IMR-90 (cell line): ENCODE measurements at regions not wholly inside any gene's neighbourhood (a gene's known extent, or its start where the extent isn't known, plus 50 kb on each side); places are given as distances from the start of the nearest gene placed in this dataset.

Experiments used
- ATAC-seq: fragments of 200-7000 bp; cut with Tn5 transposase; 2 replicates; pipeline ENCODE4 v1.9.1; 2020; ENCODE audit warnings: low read depth, mild to moderate bottlenecking, moderate library complexity
- BruUV-seq: library from RNA; stranded (reverse); fragments of 400-500 nt; replicated peaks from 2 replicates; lab custom pipeline; 2021; lab: Mats Ljungman, UMichigan
- CTCF ChIA-PET: fragments of 300-600 bp; formaldehyde crosslinking; extraction: SDS; loops from one replicate; lab custom pipeline; 2021; ENCODE audit warnings: antibody characterized with exemption; lab: Yijun Ruan, JAX
- POLR2A ChIA-PET: fragments of 300-600 bp; sonication (Branson Sonifier 250); formaldehyde crosslinking; loops from one replicate; lab custom pipeline; 2022; ENCODE audit warnings: antibody characterized with exemption; ENCODE audit not compliant: unreplicated experiment; lab: Charles Lee
- DNase-seq: peaks from one replicate; pipeline ENCODE4 v3.0.0; 2013
- H2AFZ ChIP-seq: replicated peaks from 2 replicates; pipeline ENCODE3; 2013; ENCODE audit warnings: low read length, mild to moderate bottlenecking; ENCODE audit not compliant: poor library complexity
- H2AK5ac ChIP-seq: 2 replicates; pipeline ENCODE4 v1.6.1; 2013; ENCODE audit warnings: low read depth, low read length, inconsistent platforms
- H2AK9ac ChIP-seq: replicated peaks from 2 replicates; pipeline ENCODE3; 2013; ENCODE audit warnings: mild to moderate bottlenecking, low read depth, low read length, moderate library complexity; ENCODE audit not compliant: poor library complexity
- H2BK120ac ChIP-seq: 2 replicates; pipeline ENCODE4 v1.6.1; 2013; ENCODE audit warnings: low read depth, low read length, inconsistent platforms
- H2BK15ac ChIP-seq: 3 replicates; pipeline ENCODE4 v1.6.1; 2013; ENCODE audit warnings: low read depth, low read length, inconsistent platforms
- H2BK20ac ChIP-seq: 2 replicates; pipeline ENCODE4 v1.6.1; 2013; ENCODE audit warnings: low read depth, mild to moderate bottlenecking, inconsistent platforms, low read length, moderate library complexity
- H2BK5ac ChIP-seq: 2 replicates; pipeline ENCODE4 v1.6.1; 2013; ENCODE audit warnings: mild to moderate bottlenecking, low read depth, low read length, inconsistent platforms; ENCODE audit not compliant: poor library complexity, severe bottlenecking
- H3K14ac ChIP-seq: replicated peaks from 2 replicates; pipeline ENCODE4 v1.6.1; 2013; ENCODE audit warnings: low read depth, low read length, inconsistent platforms
- H3K18ac ChIP-seq: 2 replicates; pipeline ENCODE4 v1.6.1; 2013; ENCODE audit warnings: low read depth, low read length, control low read depth
- H3K23ac ChIP-seq: 2 replicates; pipeline ENCODE4 v1.6.1; 2013; ENCODE audit warnings: low read depth, low read length, inconsistent platforms
- H3K27ac ChIP-seq: 2 replicates; pipeline ENCODE4 v1.5.1; 2013; ENCODE audit warnings: mild to moderate bottlenecking, control low read depth, low read length; ENCODE audit not compliant: insufficient read depth
- H3K27me3 ChIP-seq: 2 replicates; pipeline ENCODE4 v1.6.1; 2013; ENCODE audit warnings: low read length; ENCODE audit not compliant: control insufficient read depth, insufficient read depth
- H3K36me3 ChIP-seq: 2 replicates; pipeline ENCODE4 v1.6.1; 2013; ENCODE audit warnings: low read length, mixed read lengths; ENCODE audit not compliant: control insufficient read depth, insufficient read depth
- H3K4ac ChIP-seq: 2 replicates; pipeline ENCODE4 v1.6.1; 2013; ENCODE audit warnings: low read depth, low read length, inconsistent platforms
- H3K4me1 ChIP-seq: 2 replicates; pipeline ENCODE4 v1.6.1; 2013; ENCODE audit warnings: low read length, mixed read lengths; ENCODE audit not compliant: control insufficient read depth, insufficient read depth
- H3K4me2 ChIP-seq: 2 replicates; pipeline ENCODE4 v1.6.1; 2013; ENCODE audit warnings: low read depth, mild to moderate bottlenecking, control low read depth, low read length, moderate library complexity
- H3K4me3 ChIP-seq: 2 replicates; pipeline ENCODE4 v1.5.1; 2013; ENCODE audit warnings: low read depth, mild to moderate bottlenecking, control low read depth, low read length, moderate library complexity; ENCODE audit not compliant: insufficient read depth
- H3K56ac ChIP-seq: 2 replicates; pipeline ENCODE4 v1.6.1; 2013; ENCODE audit warnings: low read length, inconsistent platforms; ENCODE audit not compliant: insufficient read depth; ENCODE audit errors: extremely low read depth
- H3K79me1 ChIP-seq, 2 experiments: 2 replicates each; pipeline ENCODE4 v1.6.1; 2013; ENCODE audit warnings: low read length in 2 of 2, inconsistent platforms in 1 of 2, low read depth in 1 of 2
- H3K9ac ChIP-seq: 2 replicates; pipeline ENCODE4 v1.6.1; 2013; ENCODE audit warnings: low read depth, low read length, control low read depth
- H3K9me1 ChIP-seq: 2 replicates; pipeline ENCODE4 v1.6.1; 2013; ENCODE audit warnings: low read length, inconsistent platforms; ENCODE audit not compliant: insufficient read depth
- H3K9me3 ChIP-seq: 2 replicates; pipeline ENCODE4 v1.6.1; 2013; ENCODE audit warnings: low read length; ENCODE audit not compliant: control insufficient read depth, insufficient read depth
- H4K20me1 ChIP-seq: 2 replicates; pipeline ENCODE4 v1.6.1; 2013; ENCODE audit warnings: low read length, inconsistent platforms; ENCODE audit not compliant: insufficient read depth
- H4K5ac ChIP-seq: 2 replicates; pipeline ENCODE4 v1.6.1; 2013; ENCODE audit warnings: mild to moderate bottlenecking, low read depth, low read length, control low read depth
- H4K8ac ChIP-seq, 2 experiments: 2 replicates each; pipeline ENCODE4 v1.6.1; 2013; ENCODE audit warnings: low read depth in 2 of 2, low read length in 2 of 2, control low read depth in 1 of 2, inconsistent platforms in 1 of 2
- H4K91ac ChIP-seq: 2 replicates; pipeline ENCODE4 v1.6.1; 2013; ENCODE audit warnings: low read depth, low read length, inconsistent platforms; ENCODE audit not compliant: insufficient read depth
- MXI1 ChIP-seq: IDR thresholded peaks from 2 replicates; pipeline ENCODE4 v1.6.1; 2012; ENCODE audit warnings: low read depth, mild to moderate bottlenecking, low read length, moderate library complexity, borderline replicate concordance
- RFX5 ChIP-seq: IDR thresholded peaks from 2 replicates; pipeline ENCODE4 v1.8.0; 2012; ENCODE audit warnings: low read depth, mild to moderate bottlenecking, low read length, moderate library complexity
- WGBS, 2 experiments: methylation state at CpG; one replicate each; pipeline versions ENCODE4 v1.1.5 to v1.1.7; 2013; ENCODE audit warnings: missing lambda C conversion rate in 2 of 2; ENCODE audit not compliant: insufficient read length in 1 of 2; ENCODE audit errors: extremely low coverage in 2 of 2; 5-methylcytosine and 5-hydroxymethylcytosine counted together
- dilution Hi-C: fragments of 300-500 bp; cut with HindIII; formaldehyde crosslinking; loops from one replicate; pipeline ENCODE4 v1.14.3; 2018; ENCODE audit warnings: low sequenced_read_pairs; ENCODE audit not compliant: unreplicated experiment
- in situ Hi-C: fragments of 300-500 bp; cut with MboI; formaldehyde crosslinking; loops from 3 replicates; pipeline ENCODE4 v1.14.3; 2019; ENCODE audit warnings: low sequenced_read_pairs, inconsistent platforms, mixed read lengths
- intact Hi-C: fragments of 100-400 bp; cut with micrococcal nuclease; formaldehyde crosslinking; loops from 2 replicates; pipeline ENCODE4 v1.10.0; 2022

GRCh38 chr20:12824328-12825225, 184.2 kb upstream of the SPTLC3 start:
- no peak overlapping the region for H2BK20ac ChIP-seq
- dilution Hi-C loops (no loop called here), intact Hi-C loops (no loop called here), in situ Hi-C loops (no loop called here)
- no peaks in the 10 kb centered on the region for H4K20me1 ChIP-seq
- TF ChIP-seq MXI1 (no peak), RFX5 (no peak)
- H3K14ac ChIP-seq = no peak overlapping the region
- H2BK15ac ChIP-seq = no peak overlapping the region
- no peaks in the 10 kb centered on the region for H3K4me1 ChIP-seq
- no peak overlapping the region for H3K23ac ChIP-seq
- H3K4ac ChIP-seq = no peak overlapping the region
- no peak overlapping the region for H2AK5ac ChIP-seq
- H3K9me3 ChIP-seq = peaks cover 10% of the 10 kb centered on the region
- no peak overlapping the region for H4K8ac ChIP-seq
- no peak overlapping the region for H2AFZ ChIP-seq
- no peak overlapping the region for H3K18ac ChIP-seq
- WGBS, 2 experiments = no CpG with 5 or more reads among the region's 6 CpGs
- no peak overlapping the region for H3K4me3 ChIP-seq
- no peaks in the 10 kb centered on the region for H3K27me3 ChIP-seq
- no peak overlapping the region for H4K91ac ChIP-seq
- H3K79me1 ChIP-seq = no peaks in the 10 kb centered on the region
- CTCF ChIA-PET = no interaction called here
- BruUV-seq = no TSS peak
- no peaks in the 10 kb centered on the region for H3K36me3 ChIP-seq
- H2BK5ac ChIP-seq = no peak overlapping the region
- DNase-seq (no peak), ATAC-seq (no peak)
- H2BK120ac ChIP-seq = no peak overlapping the region
- POLR2A ChIA-PET = no interaction called here
- no peak overlapping the region for H3K27ac ChIP-seq
- no peak overlapping the region for H2AK9ac ChIP-seq
- H3K9me1 ChIP-seq = no peaks in the 10 kb centered on the region
- no peak overlapping the region for H3K56ac ChIP-seq
- no peak overlapping the region for H4K5ac ChIP-seq
- H3K9ac ChIP-seq = no peak overlapping the region
- no peak overlapping the region for H3K4me2 ChIP-seq
